Panc1 (cell line): ENCODE measurements at regions not wholly inside any gene's neighbourhood (a gene's known extent, or its start where the extent isn't known, plus 50 kb on each side); places are given as distances from the start of the nearest gene placed in this dataset.

ENCODE experiments used
- CTCF ChIP-seq: fragments of 450-650 bp; IDR thresholded peaks from 2 replicates; pipeline ENCODE4 v1.5.1; 2017; ENCODE audit warnings: mild to moderate bottlenecking
- SIN3A ChIP-seq: IDR thresholded peaks from 2 replicates; pipeline ENCODE4 v1.6.1; 2012; ENCODE audit warnings: low read depth, mild to moderate bottlenecking, low read length, moderate library complexity, borderline replicate concordance; ENCODE audit not compliant: insufficient read depth
- TF ChIP-seq, protein P1 (sequence below), 2 experiments: IDR thresholded peaks; 2 replicates each; pipeline ENCODE4 v1.6.1; 2011 to 2012; ENCODE audit warnings: low read depth in 2 of 2, control low read depth in 1 of 2, low read length in 1 of 2, mild to moderate bottlenecking in 1 of 2, moderate library complexity in 1 of 2; ENCODE audit not compliant: insufficient read depth in 1 of 2

DNA sequence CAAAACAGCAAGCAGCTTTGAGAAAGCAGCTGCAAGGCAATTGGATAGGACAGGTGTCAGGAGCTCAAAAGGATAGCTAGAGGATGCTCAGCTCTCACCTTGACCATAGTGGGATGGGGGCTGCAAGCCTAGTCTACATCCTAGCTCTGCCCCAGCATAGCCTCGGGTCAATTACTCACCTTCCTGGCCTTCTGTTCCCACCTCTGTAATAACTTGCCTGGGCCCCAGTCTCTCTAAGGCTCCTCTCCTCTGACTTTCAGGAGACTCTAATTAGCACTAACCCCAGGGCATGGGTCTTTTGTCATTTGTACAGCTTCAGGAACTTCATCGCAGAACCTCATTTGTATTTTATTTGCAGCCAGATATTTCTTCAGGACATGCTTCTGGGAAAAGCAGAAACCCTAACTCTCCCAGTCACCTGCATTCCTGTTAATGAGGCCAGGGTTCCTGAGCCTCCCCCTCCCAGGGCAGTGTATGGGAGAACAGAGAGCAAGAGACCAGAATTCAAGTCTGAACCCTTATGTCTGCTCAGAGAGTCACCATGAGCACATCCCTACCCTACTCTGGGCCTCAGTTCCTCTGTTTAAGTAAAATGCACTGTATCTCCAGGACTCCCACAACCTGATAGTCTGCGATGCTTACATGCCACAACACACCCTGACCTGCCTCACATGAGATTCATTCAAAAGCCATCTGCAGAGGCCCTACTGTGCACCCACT is 108.1 kb downstream of the MATN1 start:
- TF ChIP-seq CTCF: no peak
- no peak for TF ChIP-seq SIN3A
- TF ChIP-seq, protein P1, sequence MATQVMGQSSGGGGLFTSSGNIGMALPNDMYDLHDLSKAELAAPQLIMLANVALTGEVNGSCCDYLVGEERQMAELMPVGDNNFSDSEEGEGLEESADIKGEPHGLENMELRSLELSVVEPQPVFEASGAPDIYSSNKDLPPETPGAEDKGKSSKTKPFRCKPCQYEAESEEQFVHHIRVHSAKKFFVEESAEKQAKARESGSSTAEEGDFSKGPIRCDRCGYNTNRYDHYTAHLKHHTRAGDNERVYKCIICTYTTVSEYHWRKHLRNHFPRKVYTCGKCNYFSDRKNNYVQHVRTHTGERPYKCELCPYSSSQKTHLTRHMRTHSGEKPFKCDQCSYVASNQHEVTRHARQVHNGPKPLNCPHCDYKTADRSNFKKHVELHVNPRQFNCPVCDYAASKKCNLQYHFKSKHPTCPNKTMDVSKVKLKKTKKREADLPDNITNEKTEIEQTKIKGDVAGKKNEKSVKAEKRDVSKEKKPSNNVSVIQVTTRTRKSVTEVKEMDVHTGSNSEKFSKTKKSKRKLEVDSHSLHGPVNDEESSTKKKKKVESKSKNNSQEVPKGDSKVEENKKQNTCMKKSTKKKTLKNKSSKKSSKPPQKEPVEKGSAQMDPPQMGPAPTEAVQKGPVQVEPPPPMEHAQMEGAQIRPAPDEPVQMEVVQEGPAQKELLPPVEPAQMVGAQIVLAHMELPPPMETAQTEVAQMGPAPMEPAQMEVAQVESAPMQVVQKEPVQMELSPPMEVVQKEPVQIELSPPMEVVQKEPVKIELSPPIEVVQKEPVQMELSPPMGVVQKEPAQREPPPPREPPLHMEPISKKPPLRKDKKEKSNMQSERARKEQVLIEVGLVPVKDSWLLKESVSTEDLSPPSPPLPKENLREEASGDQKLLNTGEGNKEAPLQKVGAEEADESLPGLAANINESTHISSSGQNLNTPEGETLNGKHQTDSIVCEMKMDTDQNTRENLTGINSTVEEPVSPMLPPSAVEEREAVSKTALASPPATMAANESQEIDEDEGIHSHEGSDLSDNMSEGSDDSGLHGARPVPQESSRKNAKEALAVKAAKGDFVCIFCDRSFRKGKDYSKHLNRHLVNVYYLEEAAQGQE (IDR thresholded peaks at IDR 0.05; ENCODE audit: insufficient read depth in 1 of 2, low read depth in 2 of 2, low read length in 1 of 2): no peak
